Activated CD4-positive, CD25-positive, alpha-beta regulatory T cell treated with anti-CD3 and anti-CD28 coated beads, Interleukin-2, amount 50 U/mL, for 16 hours (primary cell): ENCODE measurements at regions not wholly inside any gene's neighbourhood (a gene's known extent, or its start where the extent isn't known, plus 50 kb on each side); places are given as distances from the start of the nearest gene placed in this dataset.
"Not testable (repeated sequence)": the region's sequence is repeated elsewhere in the genome, so short reads cannot be mapped to it uniquely, and the experiment has no call there.

Experiments used
- DNase-seq: peaks from one replicate; pipeline ENCODE4 v3.0.0-alpha.2; 2020; ENCODE audit warnings: low read depth, low spot score

GRCh38 chr15:62502451-62502850, 337.4 kb upstream of the C2CD4B start:
- DNase-seq, result no peak

GRCh38 chr15:62503451-62503850, 338.4 kb upstream of the C2CD4B start:
- DNase-seq, result no peak

- DNase-seq, result no peak
Measured at GRCh38 chr15:62505762-62506161, 340.7 kb upstream of the C2CD4B start.

GRCh38 chr15:62506217-62506805, 341.2 kb upstream of the C2CD4B start:
- no peak for DNase-seq

- DNase-seq, result no peak
Measured at GRCh38 chr15:62509395-62509958, 344.4 kb upstream of the C2CD4B start.

- DNase-seq, result no peak
Measured at GRCh38 chr15:62510791-62511190, 345.7 kb upstream of the C2CD4B start.

- DNase-seq, result no peak
Measured at GRCh38 chr15:62512904-62513303, 347.8 kb upstream of the C2CD4B start.

GRCh38 chr15:62513893-62514292, 348.8 kb upstream of the C2CD4B start:
- DNase-seq, result no peak

- DNase-seq, result no peak
Measured at GRCh38 chr15:62515696-62516395, 350.8 kb upstream of the C2CD4B start.

- no peak for DNase-seq
Measured at GRCh38 chr15:62517541-62517940, 352.5 kb upstream of the C2CD4B start.

- not testable (repeated sequence) for DNase-seq
Measured at GRCh38 chr15:62518666-62519065, 353.6 kb upstream of the C2CD4B start.

GRCh38 chr15:62519900-62520299, 354.8 kb upstream of the C2CD4B start:
- DNase-seq, result no peak

GRCh38 chr15:62520887-62521286, 355.8 kb upstream of the C2CD4B start:
- no peak for DNase-seq

GRCh38 chr15:62521396-62521795, 356.3 kb upstream of the C2CD4B start:
- DNase-seq, result no peak

- DNase-seq, result no peak
Measured at GRCh38 chr15:62524848-62525247, 359.8 kb upstream of the C2CD4B start.

- DNase-seq, result no peak
Measured at GRCh38 chr15:62527387-62527786, 362.3 kb upstream of the C2CD4B start.

GRCh38 chr15:62528505-62528904, 363.4 kb upstream of the C2CD4B start:
- DNase-seq, result no peak

- no peak for DNase-seq
Measured at GRCh38 chr15:62532367-62532766, 367.3 kb upstream of the C2CD4B start.

GRCh38 chr15:62533687-62534086, 368.6 kb upstream of the C2CD4B start:
- DNase-seq, result no peak

- DNase-seq, result no peak
Measured at GRCh38 chr15:62534996-62535395, 369.9 kb upstream of the C2CD4B start.

GRCh38 chr15:62539236-62539635, 374.2 kb upstream of the C2CD4B start:
- DNase-seq, result no peak

- no peak for DNase-seq
Measured at GRCh38 chr15:62541250-62541649, 376.2 kb upstream of the C2CD4B start.

- DNase-seq, result no peak
Measured at GRCh38 chr15:62541846-62542245, 376.8 kb upstream of the C2CD4B start.
